Astrocyte of the spinal cord (primary cell): ENCODE measurements at regions not wholly inside any gene's neighbourhood (a gene's known extent, or its start where the extent isn't known, plus 50 kb on each side); places are given as distances from the start of the nearest gene placed in this dataset.

Source experiments
- DNase-seq: peaks from one replicate; pipeline ENCODE4 v3.0.0; 2011; ENCODE audit warnings: low read depth, low spot score
- H3K4me3 ChIP-seq: 2 replicates; pipeline ENCODE4 v1.5.1; 2011; ENCODE audit warnings: low read depth, mild to moderate bottlenecking, low read length, moderate library complexity
- in situ Hi-C: cut with HindIII; loops from 2 replicates; pipeline ENCODE4 v1.10.0; 2017; ENCODE audit warnings: low sequenced_read_pairs
- TF ChIP-seq, protein P1 (sequence below): IDR thresholded peaks from 2 replicates; pipeline ENCODE4 v1.5.1; 2012; ENCODE audit warnings: low read depth, mild to moderate bottlenecking, low read length, inconsistent platforms

DNA sequence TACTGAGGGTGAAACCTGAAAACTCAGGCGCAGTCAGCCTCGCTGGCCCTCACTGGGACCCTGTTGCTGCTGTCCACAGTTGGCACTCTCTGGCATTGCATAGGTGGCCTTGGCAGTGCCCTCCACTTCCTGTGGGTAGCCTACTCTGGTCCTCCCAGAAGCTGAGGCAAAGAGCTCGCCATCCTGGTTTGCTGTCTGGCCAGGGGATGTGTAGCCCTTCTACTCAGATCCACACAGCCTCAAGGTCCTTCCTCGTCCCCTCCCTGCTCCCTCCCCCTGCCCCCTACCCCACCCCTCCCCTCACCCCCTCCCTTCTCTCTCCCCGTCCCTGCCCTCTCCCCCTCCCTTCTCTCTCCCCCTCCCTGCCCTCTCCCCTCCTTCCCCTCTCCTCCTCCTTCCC lies 176.0 kb downstream of the OLFM1 start:
- no peak overlapping the region for H3K4me3 ChIP-seq
- in situ Hi-C loops, result no loop called here
- TF ChIP-seq, protein P1, sequence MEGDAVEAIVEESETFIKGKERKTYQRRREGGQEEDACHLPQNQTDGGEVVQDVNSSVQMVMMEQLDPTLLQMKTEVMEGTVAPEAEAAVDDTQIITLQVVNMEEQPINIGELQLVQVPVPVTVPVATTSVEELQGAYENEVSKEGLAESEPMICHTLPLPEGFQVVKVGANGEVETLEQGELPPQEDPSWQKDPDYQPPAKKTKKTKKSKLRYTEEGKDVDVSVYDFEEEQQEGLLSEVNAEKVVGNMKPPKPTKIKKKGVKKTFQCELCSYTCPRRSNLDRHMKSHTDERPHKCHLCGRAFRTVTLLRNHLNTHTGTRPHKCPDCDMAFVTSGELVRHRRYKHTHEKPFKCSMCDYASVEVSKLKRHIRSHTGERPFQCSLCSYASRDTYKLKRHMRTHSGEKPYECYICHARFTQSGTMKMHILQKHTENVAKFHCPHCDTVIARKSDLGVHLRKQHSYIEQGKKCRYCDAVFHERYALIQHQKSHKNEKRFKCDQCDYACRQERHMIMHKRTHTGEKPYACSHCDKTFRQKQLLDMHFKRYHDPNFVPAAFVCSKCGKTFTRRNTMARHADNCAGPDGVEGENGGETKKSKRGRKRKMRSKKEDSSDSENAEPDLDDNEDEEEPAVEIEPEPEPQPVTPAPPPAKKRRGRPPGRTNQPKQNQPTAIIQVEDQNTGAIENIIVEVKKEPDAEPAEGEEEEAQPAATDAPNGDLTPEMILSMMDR, result no peak
- no peak for DNase-seq

GRCh38 chr9:135265931-135266330 lies 178.5 kb downstream of the OLFM1 start:
- TF ChIP-seq, protein P1, result no peak
- DNase-seq, result no peak
- in situ Hi-C loops, result no loop called here
- H3K4me3 ChIP-seq, result no peak overlapping the region

- in situ Hi-C loops, result no loop called here
- TF ChIP-seq, protein P1, result no peak
- DNase-seq, result no peak
- no peak overlapping the region for H3K4me3 ChIP-seq
These were observed 179.8 kb downstream of the OLFM1 start for GRCh38 chr9:135267191-135267809.

- in situ Hi-C loops, result no loop called here
- DNase-seq, result no peak
- TF ChIP-seq, protein P1, result no peak
- H3K4me3 ChIP-seq, result no peak overlapping the region
These were observed 180.6 kb downstream of the OLFM1 start for GRCh38 chr9:135268031-135268430.

DNA sequence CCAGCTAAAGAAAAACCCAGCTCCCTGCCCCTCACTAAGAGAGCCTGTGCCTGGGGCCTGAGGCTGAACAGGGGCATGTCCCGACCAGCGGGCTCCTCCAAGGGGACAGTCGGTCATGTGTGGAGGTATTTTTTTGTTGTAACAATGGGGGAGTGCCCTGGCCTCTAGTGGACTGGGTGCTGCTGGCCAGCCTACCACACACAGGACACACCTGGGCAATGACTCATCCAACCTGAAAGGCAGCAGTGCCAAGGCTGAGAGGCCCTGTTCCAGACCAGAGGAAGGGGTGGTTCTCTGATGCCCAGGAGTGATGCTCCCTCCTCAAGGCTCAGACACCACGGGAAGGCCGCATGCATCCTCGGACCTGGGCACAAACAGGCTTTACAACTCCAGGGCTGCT lies 181.5 kb downstream of the OLFM1 start:
- DNase-seq, result no peak
- no peak overlapping the region for H3K4me3 ChIP-seq
- in situ Hi-C loops, result no loop called here
- TF ChIP-seq, protein P1, result no peak

DNA sequence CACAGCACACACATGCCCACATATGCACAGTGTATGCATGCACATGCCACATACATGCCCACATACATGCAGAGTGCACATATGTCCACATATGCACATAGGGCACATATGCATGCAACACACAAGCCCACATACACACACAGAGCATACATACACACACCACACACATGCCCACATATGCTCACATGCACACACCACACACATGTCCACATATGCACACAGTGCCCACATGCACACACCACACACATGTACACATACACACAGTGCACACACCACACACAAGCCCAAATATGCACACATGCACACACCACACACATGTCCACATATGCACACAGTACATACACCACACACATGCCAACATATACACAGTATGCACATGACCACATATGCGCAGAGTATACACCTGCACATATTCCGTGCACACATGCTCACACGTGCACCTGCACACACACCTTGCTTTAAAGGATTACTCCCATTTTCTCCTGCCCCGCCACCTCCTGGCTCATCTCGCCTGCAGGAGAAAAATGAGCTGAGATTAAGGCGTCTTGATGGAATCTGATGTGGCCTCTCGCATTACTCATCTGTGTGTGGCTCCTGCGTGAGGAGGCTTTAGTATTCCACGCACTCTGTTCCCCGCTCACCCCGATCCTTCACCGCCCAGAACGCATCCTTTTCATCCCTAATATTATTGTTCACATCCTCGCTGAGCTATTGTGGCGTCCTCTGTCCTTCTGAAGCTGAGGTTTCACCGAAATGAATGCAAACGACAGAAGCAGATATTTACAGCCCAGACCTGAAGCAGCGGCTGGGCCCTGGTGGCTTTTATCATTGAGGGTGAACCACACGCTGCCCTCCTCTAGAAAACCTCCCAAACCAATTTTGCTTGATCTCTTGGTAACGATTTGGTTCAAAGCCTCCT lies 182.7 kb downstream of the OLFM1 start:
- TF ChIP-seq, protein P1, result no peak
- no peak overlapping the region for H3K4me3 ChIP-seq
- in situ Hi-C loops, result no loop called here
- DNase-seq, result no peak
